ENCODE measurements at regions not wholly inside any gene's neighbourhood (a gene's known extent, or its start where the extent isn't known, plus 50 kb on each side); places are given as distances from the start of the nearest gene placed in this dataset.

DNA sequence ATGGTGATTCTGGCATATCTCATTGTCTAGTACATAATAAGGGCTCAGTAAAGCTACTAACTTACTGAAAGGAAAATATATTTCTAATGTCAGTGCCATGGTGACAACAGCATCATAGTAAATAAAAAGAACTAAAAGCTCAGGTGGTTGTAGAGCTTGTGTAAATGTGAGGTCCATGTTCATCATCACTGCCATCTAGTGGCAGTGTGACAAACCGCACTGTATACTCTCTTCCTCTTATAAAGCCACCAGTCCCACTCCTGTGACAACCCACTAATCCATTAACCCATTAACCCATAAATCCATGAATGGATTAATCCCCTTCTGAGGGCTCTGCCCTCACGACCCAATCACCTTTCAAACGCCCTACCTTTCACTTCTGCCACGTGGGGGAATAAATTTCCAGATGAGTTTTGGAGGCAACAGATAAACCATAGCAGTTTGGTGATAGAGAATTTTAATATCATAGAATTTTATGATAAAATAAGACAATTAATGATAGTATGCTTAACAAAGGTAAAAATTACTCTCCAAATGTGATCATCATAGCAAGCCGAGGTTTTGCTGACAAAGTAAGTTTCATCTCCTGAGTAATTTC lies 160.4 kb upstream of the SGCG start:
- Histone ChIP-seq H3K4me3 (ENCODE audit: control extremely low read depth in 1 of 5, extremely low read depth in 1 of 5, insufficient read depth in 1 of 5, low read depth in 2 of 5, low read length in 4 of 5) (no peak overlapping the region), H3K27me3 (replicated peaks in 1 of 4; ENCODE audit: control extremely low read depth in 1 of 4, control insufficient read depth in 3 of 4, insufficient read depth in 4 of 4, low read length in 3 of 4) (no peaks in the 10 kb centered on the region), H3K36me3 (replicated peaks in 1 of 2; ENCODE audit: control extremely low read depth in 1 of 2, control insufficient read depth in 1 of 2, extremely low read depth in 1 of 2, insufficient read depth in 2 of 2, low read length in 1 of 2) (no peaks in the 10 kb centered on the region), H4K20me1 (ENCODE audit: control insufficient read depth, insufficient read depth, low read length, poor library complexity, severe bottlenecking) (no peaks in the 10 kb centered on the region), H3K9ac (ENCODE audit: low read length) (no peak overlapping the region), H3K9me3 (ENCODE audit: control extremely low read depth in 1 of 3, control insufficient read depth in 2 of 3, insufficient read depth in 1 of 3, low read length in 2 of 3) (no peaks in the 10 kb centered on the region), H3K27ac (ENCODE audit: low read length in 2 of 2) (no peak overlapping the region), H3K4me1 (ENCODE audit: control insufficient read depth in 2 of 2, insufficient read depth in 2 of 2, low read length in 2 of 2) (no peaks in the 10 kb centered on the region), H2AFZ (ENCODE audit: insufficient read depth, low read depth, low read length, poor library complexity, severe bottlenecking) (no peak overlapping the region), H3K79me2 (ENCODE audit: control insufficient read depth, insufficient read depth, low read length) (no peaks in the 10 kb centered on the region), H3K4me2 (replicated peaks; ENCODE audit: low read depth, low read length, poor library complexity, severe bottlenecking) (no peak overlapping the region)
- CTCF ChIA-PET: interaction anchor here (0.6 to 1.1 kb wide), 8 partner anchors 9 to 1396 kb away, joined by 3 to 11 read pairs (median 4); no protein-coding TSS in a partner anchor
- DNase-seq: peak; percentile 54
- TF ChIP-seq, protein P1, sequence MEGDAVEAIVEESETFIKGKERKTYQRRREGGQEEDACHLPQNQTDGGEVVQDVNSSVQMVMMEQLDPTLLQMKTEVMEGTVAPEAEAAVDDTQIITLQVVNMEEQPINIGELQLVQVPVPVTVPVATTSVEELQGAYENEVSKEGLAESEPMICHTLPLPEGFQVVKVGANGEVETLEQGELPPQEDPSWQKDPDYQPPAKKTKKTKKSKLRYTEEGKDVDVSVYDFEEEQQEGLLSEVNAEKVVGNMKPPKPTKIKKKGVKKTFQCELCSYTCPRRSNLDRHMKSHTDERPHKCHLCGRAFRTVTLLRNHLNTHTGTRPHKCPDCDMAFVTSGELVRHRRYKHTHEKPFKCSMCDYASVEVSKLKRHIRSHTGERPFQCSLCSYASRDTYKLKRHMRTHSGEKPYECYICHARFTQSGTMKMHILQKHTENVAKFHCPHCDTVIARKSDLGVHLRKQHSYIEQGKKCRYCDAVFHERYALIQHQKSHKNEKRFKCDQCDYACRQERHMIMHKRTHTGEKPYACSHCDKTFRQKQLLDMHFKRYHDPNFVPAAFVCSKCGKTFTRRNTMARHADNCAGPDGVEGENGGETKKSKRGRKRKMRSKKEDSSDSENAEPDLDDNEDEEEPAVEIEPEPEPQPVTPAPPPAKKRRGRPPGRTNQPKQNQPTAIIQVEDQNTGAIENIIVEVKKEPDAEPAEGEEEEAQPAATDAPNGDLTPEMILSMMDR (IDR thresholded peaks at IDR 0.05): peak; percentile 84
- TF ChIP-seq EZH2 (IDR thresholded peaks at IDR 0.05; ENCODE audit: borderline replicate concordance, insufficient read depth, low read depth, low read length, poor library complexity, severe bottlenecking): no peak
- WGBS (ENCODE audit: insufficient coverage): 0% methylated on average over 1 of the region's 5 CpGs
- Mint-ChIP-seq H3K27ac (no peak overlapping the region), H3K4me1 (no peaks in the 10 kb centered on the region), H3K27me3 (peaks cover 3% of the 10 kb centered on the region), H3K4me3 (no peak overlapping the region), H3K9me3 (ENCODE audit: insufficient read depth) (no peaks in the 10 kb centered on the region)
- peak; percentile 65 for ATAC-seq (ENCODE audit: low read depth)
- intact Hi-C loops (cut with micrococcal nuclease): no loop called here
- POLR2A ChIA-PET: no interaction called here

DNA sequence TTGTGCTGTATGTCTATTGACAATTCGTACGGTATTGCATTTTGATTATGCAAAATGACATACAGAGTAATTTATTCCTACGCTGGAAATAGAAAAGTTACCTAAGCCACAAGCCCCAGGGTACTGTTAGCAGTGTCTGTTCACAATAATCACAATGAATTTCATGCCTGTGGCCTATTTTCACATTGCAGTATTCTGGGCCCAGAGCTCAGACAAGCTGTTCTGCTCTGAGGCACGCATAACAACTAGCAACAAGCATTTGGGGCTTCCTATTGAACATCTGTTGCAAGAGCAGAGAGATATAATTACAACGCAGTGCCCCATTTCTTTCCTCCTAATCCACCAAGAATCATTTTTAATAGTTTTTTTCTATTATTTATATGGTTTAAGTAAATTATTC lies 158.9 kb upstream of the SGCG start:
- WGBS (ENCODE audit: insufficient coverage): no CpG with 5 or more reads among the region's 5 CpGs
- H3K4me2 ChIP-seq (replicated peaks; ENCODE audit: low read depth, low read length, poor library complexity, severe bottlenecking): no peak overlapping the region
- ChIA-PET POLR2A (no interaction called here), CTCF (no interaction called here)
- H3K27me3 Mint-ChIP-seq: peaks cover 3% of the 10 kb centered on the region
- ATAC-seq (ENCODE audit: low read depth): no peak
- no peak overlapping the region for H3K27ac Mint-ChIP-seq
- H3K9ac ChIP-seq (ENCODE audit: low read length): no peak overlapping the region
- DNase-seq: no peak
- TF ChIP-seq EZH2 (IDR thresholded peaks at IDR 0.05; ENCODE audit: borderline replicate concordance, insufficient read depth, low read depth, low read length, poor library complexity, severe bottlenecking): no peak
- TF ChIP-seq, protein P1 (IDR thresholded peaks at IDR 0.05): no peak
- H2AFZ ChIP-seq (ENCODE audit: insufficient read depth, low read depth, low read length, poor library complexity, severe bottlenecking): no peak overlapping the region
- intact Hi-C loops (cut with micrococcal nuclease): no loop called here
- no peaks in the 10 kb centered on the region for H3K27me3 ChIP-seq (replicated peaks in 1 of 4; ENCODE audit: control extremely low read depth in 1 of 4, control insufficient read depth in 3 of 4, insufficient read depth in 4 of 4, low read length in 3 of 4)
- no peaks in the 10 kb centered on the region for H3K9me3 Mint-ChIP-seq (ENCODE audit: insufficient read depth)
- H4K20me1 ChIP-seq (ENCODE audit: control insufficient read depth, insufficient read depth, low read length, poor library complexity, severe bottlenecking): no peaks in the 10 kb centered on the region
- no peaks in the 10 kb centered on the region for H3K79me2 ChIP-seq (ENCODE audit: control insufficient read depth, insufficient read depth, low read length)
- no peaks in the 10 kb centered on the region for H3K4me1 ChIP-seq (ENCODE audit: control insufficient read depth in 2 of 2, insufficient read depth in 2 of 2, low read length in 2 of 2)
- no peaks in the 10 kb centered on the region for H3K9me3 ChIP-seq (ENCODE audit: control extremely low read depth in 1 of 3, control insufficient read depth in 2 of 3, insufficient read depth in 1 of 3, low read length in 2 of 3)
- H3K4me3 Mint-ChIP-seq: no peak overlapping the region
- H3K4me1 Mint-ChIP-seq: no peaks in the 10 kb centered on the region
- H3K36me3 ChIP-seq (replicated peaks in 1 of 2; ENCODE audit: control extremely low read depth in 1 of 2, control insufficient read depth in 1 of 2, extremely low read depth in 1 of 2, insufficient read depth in 2 of 2, low read length in 1 of 2): no peaks in the 10 kb centered on the region
- no peak overlapping the region for H3K4me3 ChIP-seq (ENCODE audit: control extremely low read depth in 1 of 5, extremely low read depth in 1 of 5, insufficient read depth in 1 of 5, low read depth in 2 of 5, low read length in 4 of 5)
- no peak overlapping the region for H3K27ac ChIP-seq (ENCODE audit: low read length in 2 of 2)

Measured in B cell (primary cell).